Esophagus squamous epithelium (tissue), 5 donors: ENCODE measurements at regions not wholly inside any gene's neighbourhood (a gene's known extent, or its start where the extent isn't known, plus 50 kb on each side); places are given as distances from the start of the nearest gene placed in this dataset.

Source experiments
- DNase-seq: peaks from one replicate; lab custom pipeline; 2025; lab: John Stamatoyannopoulos, UW
- H3K27ac ChIP-seq, 4 donors: fragments of 200-600 bp; sonication (generic); one replicate each; pipeline ENCODE4 v1.5.1; 2016 to 2019; ENCODE audit warnings: mild to moderate bottlenecking in 1 of 4
- H3K27me3 ChIP-seq, 4 donors: fragments of 200-600 bp; sonication (generic); 1 replicate in 3 of 4; 2 replicates in 1 of 4; pipeline versions ENCODE4 v1.5.1 to v1.6.0; 2017 to 2021; ENCODE audit warnings: antibody characterized with exemption in 1 of 4
- H3K36me3 ChIP-seq, 3 donors: fragments of 200-600 bp; sonication (generic); one replicate each; pipeline ENCODE4 v1.5.1; 2016 to 2019
- H3K4me1 ChIP-seq, 3 donors: fragments of 200-600 bp; sonication (generic); one replicate each; pipeline ENCODE4 v1.5.1; 2017 to 2019
- H3K4me3 ChIP-seq, 4 donors: fragments of 200-600 bp; sonication (generic); 1 replicate in 3 of 4; 2 replicates in 1 of 4; pipeline ENCODE4 v1.5.1; 2016 to 2019; ENCODE audit warnings: mild to moderate bottlenecking in 2 of 4, moderate library complexity in 1 of 4
- H3K9me3 ChIP-seq, 3 donors: fragments of 200-600 bp; sonication (generic); one replicate each; pipeline ENCODE4 v1.5.1; 2016 to 2019
- CTCF ChIP-seq, 6 experiments: fragments of 450-650 bp in 4 of 6; fragments of 200-600 bp in 2 of 6; sonication (generic) in 2 of 6; IDR thresholded peaks; one replicate each; pipeline ENCODE4 v1.5.1; 2016 to 2019; ENCODE audit warnings: antibody characterized with exemption in 6 of 6, mild to moderate bottlenecking in 4 of 6, moderate library complexity in 4 of 6
- POLR2A ChIP-seq, 4 donors: fragments of 450-650 bp; IDR thresholded peaks; one replicate each; pipeline ENCODE4 v1.6.1; 2017; ENCODE audit warnings: antibody characterized with exemption in 4 of 4, mild to moderate bottlenecking in 4 of 4, moderate library complexity in 3 of 4
- WGBS, 2 donors: methylation state at CpG; one replicate each; pipeline ENCODE4 v1.1.5; 2018; 5-methylcytosine and 5-hydroxymethylcytosine counted together
- intact Hi-C: fragments of 100-400 bp; cut with DNase I; formaldehyde crosslinking; loops from one replicate; pipeline ENCODE4 v1.15.0; 2022
- donor health status: DM: yes; HTN: yes; CAD: no.

DNA sequence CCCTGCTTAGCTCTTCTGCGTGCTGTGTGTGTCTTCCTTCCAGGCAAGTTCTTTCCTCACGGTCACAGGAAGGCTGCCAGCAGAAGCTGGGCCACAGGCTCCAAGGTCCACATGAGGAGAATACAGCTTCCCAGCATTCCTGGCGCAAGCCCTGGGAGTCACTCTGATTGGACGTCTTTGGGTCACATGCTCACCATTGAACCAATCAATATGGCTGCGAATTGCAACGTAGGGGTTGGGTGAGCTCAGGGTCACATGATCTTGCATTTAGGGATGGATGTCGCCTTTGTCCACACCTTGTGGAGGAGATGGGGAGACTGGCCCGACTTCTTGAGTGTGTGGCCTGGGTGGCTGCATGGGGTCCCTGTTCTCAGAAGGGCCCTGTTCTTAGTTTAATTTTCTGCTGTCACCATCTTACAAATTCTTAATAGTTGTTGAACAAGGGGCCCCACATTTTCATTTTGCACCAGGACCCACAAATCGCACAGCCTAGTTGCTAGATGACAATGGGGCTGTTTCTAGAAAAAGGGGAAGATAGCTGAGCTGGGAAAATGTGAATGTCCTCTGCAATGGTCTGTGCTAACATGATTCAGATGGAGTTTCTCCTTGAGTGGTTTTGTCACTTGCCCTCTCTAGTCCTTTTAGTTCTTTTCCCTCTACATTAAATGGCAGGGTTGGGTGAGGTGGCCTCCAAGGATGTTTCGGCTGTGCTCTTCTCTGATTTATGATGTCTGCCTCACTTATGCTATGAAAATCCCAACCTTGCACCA lies 149.6 kb downstream of the CDH26 start:
- WGBS, 2 donors, result 82 to 95% methylated on average over 8 to 10 of the region's 10 CpGs
- H3K9me3 ChIP-seq, result no peaks in the 10 kb centered on the region

DNA sequence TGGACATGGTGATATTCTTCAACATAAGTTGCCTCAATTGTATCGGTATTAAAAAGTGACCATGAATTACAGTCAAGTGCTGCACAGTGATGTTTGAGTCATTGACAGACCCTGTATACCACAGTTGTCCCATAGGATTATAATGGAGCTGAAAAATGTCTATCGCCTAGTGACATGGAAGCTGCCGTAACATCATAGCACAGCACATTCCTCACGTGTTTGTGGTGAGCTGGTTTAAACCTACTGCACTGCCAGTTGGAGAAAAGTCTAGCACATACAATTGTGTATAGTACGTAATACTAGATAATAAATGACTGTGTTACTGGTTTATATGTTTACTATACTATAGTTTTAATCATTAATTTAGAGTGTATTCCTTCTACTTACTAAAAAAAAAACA lies 150.2 kb downstream of the CDH26 start:
- H3K4me1 ChIP-seq, result no peaks in the 10 kb centered on the region
- TF ChIP-seq CTCF (IDR thresholded peaks at IDR 0.05) (no peak), POLR2A (IDR thresholded peaks at IDR 0.05) (no peak)
- intact Hi-C loops, result no loop called here
- no peak for DNase-seq
- no peaks in the 10 kb centered on the region for H3K9me3 ChIP-seq
- no peaks in the 10 kb centered on the region for H3K27me3 ChIP-seq
- no peak overlapping the region for H3K27ac ChIP-seq
- H3K36me3 ChIP-seq, result no peaks in the 10 kb centered on the region
- WGBS, 2 donors, result 88 to 90% methylated on average over 5 of the region's 5 CpGs
- H3K4me3 ChIP-seq, result no peak overlapping the region

More for the DNA sequence above, 149.6 kb downstream of the CDH26 start:
- H3K27ac ChIP-seq, result no peak overlapping the region
- TF ChIP-seq POLR2A (IDR thresholded peaks at IDR 0.05), result no peak
- TF ChIP-seq CTCF (IDR thresholded peaks at IDR 0.05), result no peak
- no peaks in the 10 kb centered on the region for H3K36me3 ChIP-seq
- H3K4me1 ChIP-seq, result no peaks in the 10 kb centered on the region
- H3K27me3 ChIP-seq, result no peaks in the 10 kb centered on the region
- H3K4me3 ChIP-seq, result no peak overlapping the region
- DNase-seq, result no peak
- intact Hi-C loops, result no loop called here

GRCh38 chr20:60113024-60113724 lies 155.0 kb downstream of the CDH26 start:
- Histone ChIP-seq H3K4me3 (no peak overlapping the region), H3K27me3 (peaks cover 0 to 9% (median 0%) of the 10 kb centered on the region in 4 donors), H3K27ac (no peak overlapping the region), H3K36me3 (no peaks in the 10 kb centered on the region), H3K9me3 (no peaks in the 10 kb centered on the region), H3K4me1 (no peaks in the 10 kb centered on the region)
- TF ChIP-seq CTCF (IDR thresholded peaks at IDR 0.05) (no peak), POLR2A (IDR thresholded peaks at IDR 0.05) (no peak)
- DNase-seq, result no peak
- 64 to 78% methylated on average over 8 to 11 of the region's 11 CpGs for WGBS, 2 donors
- intact Hi-C loops, result no loop called here

- H3K9me3 ChIP-seq, result no peaks in the 10 kb centered on the region
- H3K4me1 ChIP-seq, result no peaks in the 10 kb centered on the region
- intact Hi-C loops, result no loop called here
- H3K4me3 ChIP-seq, result no peak overlapping the region
- peaks cover 0 to 13% (median 0%) of the 10 kb centered on the region in 4 donors for H3K27me3 ChIP-seq
- TF ChIP-seq POLR2A (IDR thresholded peaks at IDR 0.05) (no peak), CTCF (IDR thresholded peaks at IDR 0.05) (no peak)
- no peak for DNase-seq
- no peak overlapping the region for H3K27ac ChIP-seq
- no peaks in the 10 kb centered on the region for H3K36me3 ChIP-seq
- WGBS, 2 donors, result 0 to 62% methylated on average over 1 to 3 of the region's 6 CpGs
These were observed 155.5 kb downstream of the CDH26 start for GRCh38 chr20:60113771-60114170.

- Histone ChIP-seq H3K9me3 (no peaks in the 10 kb centered on the region), H3K4me3 (no peak overlapping the region), H3K27me3 (peaks cover 0 to 13% (median 0%) of the 10 kb centered on the region in 4 donors), H3K36me3 (no peaks in the 10 kb centered on the region), H3K4me1 (no peaks in the 10 kb centered on the region), H3K27ac (no peak overlapping the region)
- intact Hi-C loops, result no loop called here
- TF ChIP-seq POLR2A (IDR thresholded peaks at IDR 0.05), result no peak
- TF ChIP-seq CTCF (IDR thresholded peaks at IDR 0.05), result no peak
- no peak for DNase-seq
- 45 to 48% methylated on average over 6 of the region's 6 CpGs for WGBS, 2 donors
These were observed 157.2 kb downstream of the CDH26 start for GRCh38 chr20:60115451-60115850.
